A549 (cell line): ENCODE measurements at regions not wholly inside any gene's neighbourhood (a gene's known extent, or its start where the extent isn't known, plus 50 kb on each side); places are given as distances from the start of the nearest gene placed in this dataset.
"Not testable (repeated sequence)": the region's sequence is repeated elsewhere in the genome, so short reads cannot be mapped to it uniquely, and the experiment has no call there.

Experiments
- ATAC-seq, 2 experiments: fragments of 200-7000 bp in 1 of 2; fragments of >200 bp in 1 of 2; cut with Nextera tagmentation in 1 of 2; cut with Tn5 transposase in 1 of 2; 3 replicates each; pipeline versions ENCODE4 v1.8.0 to v1.9.1; 2018 to 2020; ENCODE audit warnings: mild to moderate bottlenecking in 1 of 2, moderate library complexity in 1 of 2
- CTCF ChIA-PET: fragments of 300-600 bp; sonication (Branson Sonifier 250); formaldehyde crosslinking; extraction: SDS; loops from one replicate; lab custom pipeline; 2021; ENCODE audit warnings: antibody characterized with exemption, inconsistent platforms; lab: Yijun Ruan, JAX
- POLR2A ChIA-PET: fragments of 350-600 bp; formaldehyde crosslinking; extraction: SDS; loops from one replicate; lab custom pipeline; 2021; ENCODE audit warnings: antibody characterized with exemption, inconsistent platforms; lab: Yijun Ruan, JAX
- DNase-seq, 2 experiments: peaks; one replicate each; pipeline versions ENCODE4 v3.0.0 to v3.0.0-alpha.2; 2011 to 2016; ENCODE audit warnings: low read depth in 1 of 2, low spot score in 1 of 2
- FAIRE-seq: peaks from 2 replicates; lab custom pipeline; 2011; peaks lifted over from hg19 to GRCh38; lab: Jason Lieb, UNC
- H3K27ac ChIP-seq, 2 experiments: fragments of >200 bp; sonication (Bioruptor Twin); formaldehyde crosslinking; 3 replicates each; pipeline ENCODE4 v1.5.1; 2016 to 2017
- H3K4me1 ChIP-seq: fragments of >200 bp; sonication (Bioruptor Twin); formaldehyde crosslinking; 3 replicates; pipeline ENCODE4 v1.6.1; 2016
- H3K4me2 ChIP-seq: fragments of >200 bp; sonication (Bioruptor Twin); formaldehyde crosslinking; 3 replicates; pipeline ENCODE4 v1.6.1; 2016
- H3K4me3 ChIP-seq: fragments of >200 bp; sonication (Bioruptor Twin); formaldehyde crosslinking; 3 replicates; pipeline ENCODE4 v1.5.1; 2016
- H3K9me3 ChIP-seq: fragments of >200 bp; sonication (Bioruptor Twin); formaldehyde crosslinking; 3 replicates; pipeline ENCODE4 v1.6.1; 2016
- E2F6 ChIP-seq: IDR thresholded peaks from 2 replicates; pipeline ENCODE4 v1.6.1; 2012; ENCODE audit warnings: low read depth, borderline replicate concordance
- EHF ChIP-seq: fragments of 250-450 bp; sonication (Bioruptor Pico); IDR thresholded peaks from 2 replicates; pipeline ENCODE4 v1.5.0; 2020; ENCODE audit warnings: mild to moderate bottlenecking
- ESRRA ChIP-seq: fragments of 150-350 bp; IDR thresholded peaks from 2 replicates; pipeline ENCODE4 v1.6.1; 2014; ENCODE audit warnings: mild to moderate bottlenecking, low read length, borderline replicate concordance
- FOSL2 ChIP-seq, 2 experiments: fragments of 450-650 bp in 1 of 2; fragments of >200 bp in 1 of 2; sonication (Bioruptor Twin) in 1 of 2; formaldehyde crosslinking; IDR thresholded peaks; 2 replicates each; pipeline versions ENCODE4 v1.5.0 to v1.6.1; 2016 to 2020; ENCODE audit warnings: mild to moderate bottlenecking in 1 of 2, moderate library complexity in 1 of 2
- HEYL ChIP-seq: fragments of 250-450 bp; sonication (Bioruptor Pico); IDR thresholded peaks from 2 replicates; pipeline ENCODE4 v1.8.0; 2021; ENCODE audit warnings: mild to moderate bottlenecking, moderate library complexity
- MYC ChIP-seq: IDR thresholded peaks from 2 replicates; pipeline ENCODE4 v1.6.1; 2012; ENCODE audit warnings: mild to moderate bottlenecking, inconsistent platforms, low read length, improper control_type of control experiment, borderline replicate concordance
- PHF8 ChIP-seq: fragments of 200-600 bp; sonication (generic); IDR thresholded peaks from 2 replicates; pipeline ENCODE4 v1.6.1; 2016; ENCODE audit warnings: low read depth, mild to moderate bottlenecking, antibody characterized with exemption, moderate library complexity, borderline replicate concordance
- RARB ChIP-seq: fragments of 250-450 bp; sonication (Bioruptor Pico); IDR thresholded peaks from 2 replicates; pipeline ENCODE4 v1.8.0; 2021; ENCODE audit warnings: mild to moderate bottlenecking, moderate library complexity
- REST ChIP-seq: fragments of 200-600 bp; sonication (generic); IDR thresholded peaks from 2 replicates; pipeline ENCODE4 v1.6.1; 2016; ENCODE audit warnings: antibody characterized with exemption, mild to moderate bottlenecking, moderate library complexity
- TFCP2L1 ChIP-seq: fragments of 250-450 bp; sonication (Bioruptor Pico); IDR thresholded peaks from 2 replicates; pipeline ENCODE4 v1.5.0; 2021; ENCODE audit warnings: mild to moderate bottlenecking
- ZFP36 ChIP-seq: fragments of 450-650 bp; IDR thresholded peaks from 2 replicates; pipeline ENCODE4 v1.6.1; 2014; ENCODE audit warnings: borderline replicate concordance; ENCODE audit not compliant: partially characterized antibody
- WGBS: methylation state at CpG from one replicate; pipeline ENCODE4 v1.1.6; 2017; ENCODE audit errors: missing lambda C conversion rate; 5-methylcytosine and 5-hydroxymethylcytosine counted together
- TF ChIP-seq, protein P1 (sequence below): fragments of >200 bp; sonication (Bioruptor Twin); formaldehyde crosslinking; IDR thresholded peaks from 2 replicates; pipeline ENCODE4 v1.6.1; 2016
- TF ChIP-seq, protein P2 (sequence below): fragments of >200 bp; sonication (Bioruptor Twin); formaldehyde crosslinking; IDR thresholded peaks from 3 replicates; pipeline ENCODE4 v1.5.1; 2016

DNA sequence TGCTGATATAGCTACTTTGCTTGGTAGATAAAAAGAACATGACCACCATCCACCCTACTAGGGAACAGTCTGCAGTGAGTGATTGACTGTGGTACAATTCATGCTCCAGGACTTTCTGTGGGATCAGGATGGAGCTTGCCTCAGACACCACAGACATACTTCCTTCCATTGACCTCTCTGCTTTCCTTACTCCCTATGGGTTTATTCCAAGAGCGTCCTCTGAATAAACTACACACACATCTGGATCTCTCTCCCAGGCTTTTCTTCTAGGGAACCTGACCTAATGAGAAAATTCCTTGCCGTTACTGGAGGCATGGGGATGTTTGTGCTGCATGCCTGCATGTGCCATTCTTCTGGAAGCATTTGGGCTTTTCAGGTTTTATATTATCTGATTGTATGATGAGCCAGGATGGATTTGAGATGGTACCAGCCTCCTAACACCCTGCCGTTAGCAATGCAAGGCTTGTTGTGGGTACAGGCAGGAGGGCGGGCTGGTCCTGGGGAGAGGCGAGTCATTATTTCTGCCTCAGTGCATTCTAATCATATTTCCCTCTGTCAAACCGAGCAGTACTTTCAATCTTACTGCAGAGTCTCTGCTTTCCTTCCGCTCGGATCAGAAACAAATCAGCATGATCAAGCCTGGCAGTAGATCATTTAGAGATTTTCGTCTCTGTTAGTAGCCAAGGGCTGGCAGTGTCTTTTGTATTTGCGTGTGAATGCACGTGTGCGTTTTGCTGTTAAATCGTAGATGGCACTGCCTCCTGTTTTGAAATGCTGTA is 279.2 kb downstream of the PDCD6IP start:
- POLR2A ChIA-PET: no interaction called here
- TF ChIP-seq, protein P1, sequence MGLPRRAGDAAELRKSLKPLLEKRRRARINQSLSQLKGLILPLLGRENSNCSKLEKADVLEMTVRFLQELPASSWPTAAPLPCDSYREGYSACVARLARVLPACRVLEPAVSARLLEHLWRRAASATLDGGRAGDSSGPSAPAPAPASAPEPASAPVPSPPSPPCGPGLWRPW: no peak
- no peak for TF ChIP-seq REST
- TF ChIP-seq E2F6: no peak
- TF ChIP-seq RARB (CRISPR knock-in tag): no peak
- TF ChIP-seq ZFP36: no peak
- TF ChIP-seq MYC: no peak
- TF ChIP-seq PHF8: no peak
- no peak for TF ChIP-seq TFCP2L1
- TF ChIP-seq EHF: no peak
- no peak for TF ChIP-seq ESRRA
- TF ChIP-seq, protein P2, sequence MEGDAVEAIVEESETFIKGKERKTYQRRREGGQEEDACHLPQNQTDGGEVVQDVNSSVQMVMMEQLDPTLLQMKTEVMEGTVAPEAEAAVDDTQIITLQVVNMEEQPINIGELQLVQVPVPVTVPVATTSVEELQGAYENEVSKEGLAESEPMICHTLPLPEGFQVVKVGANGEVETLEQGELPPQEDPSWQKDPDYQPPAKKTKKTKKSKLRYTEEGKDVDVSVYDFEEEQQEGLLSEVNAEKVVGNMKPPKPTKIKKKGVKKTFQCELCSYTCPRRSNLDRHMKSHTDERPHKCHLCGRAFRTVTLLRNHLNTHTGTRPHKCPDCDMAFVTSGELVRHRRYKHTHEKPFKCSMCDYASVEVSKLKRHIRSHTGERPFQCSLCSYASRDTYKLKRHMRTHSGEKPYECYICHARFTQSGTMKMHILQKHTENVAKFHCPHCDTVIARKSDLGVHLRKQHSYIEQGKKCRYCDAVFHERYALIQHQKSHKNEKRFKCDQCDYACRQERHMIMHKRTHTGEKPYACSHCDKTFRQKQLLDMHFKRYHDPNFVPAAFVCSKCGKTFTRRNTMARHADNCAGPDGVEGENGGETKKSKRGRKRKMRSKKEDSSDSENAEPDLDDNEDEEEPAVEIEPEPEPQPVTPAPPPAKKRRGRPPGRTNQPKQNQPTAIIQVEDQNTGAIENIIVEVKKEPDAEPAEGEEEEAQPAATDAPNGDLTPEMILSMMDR: no peak
- no peaks in the 10 kb centered on the region for H3K4me1 ChIP-seq
- no peak overlapping the region for H3K4me3 ChIP-seq
- no peak overlapping the region for H3K27ac ChIP-seq
- DNase-seq: no peak
- H3K4me2 ChIP-seq: no peak overlapping the region
- 77% methylated on average over 13 of the region's 13 CpGs for WGBS
- no peaks in the 10 kb centered on the region for H3K9me3 ChIP-seq
- CTCF ChIA-PET: interaction anchor here (1.4 kb wide), 1 partner anchor 23 kb away, joined by 3 read pairs; no protein-coding TSS in a partner anchor
- no peak for FAIRE-seq
- ATAC-seq: no peak

GRCh38 chr3:34078418-34078817 is 280.0 kb downstream of the PDCD6IP start:
- TF ChIP-seq PHF8: no peak
- TF ChIP-seq FOSL2 (IDR thresholded peaks at IDR 0.05): no peak
- TF ChIP-seq FOSL2 (CRISPR knock-in tag; IDR thresholded peaks at IDR 0.05): no peak
- no peak for TF ChIP-seq HEYL (CRISPR knock-in tag)
- no peak for TF ChIP-seq MYC
- Histone ChIP-seq H3K4me1 (no peaks in the 10 kb centered on the region), H3K27ac (no peak overlapping the region), H3K4me2 (no peak overlapping the region), H3K9me3 (no peaks in the 10 kb centered on the region), H3K4me3 (no peak overlapping the region)
- 38% methylated on average over 2 of the region's 2 CpGs for WGBS
- ChIA-PET CTCF (no interaction called here), POLR2A (no interaction called here)
- FAIRE-seq (no peak), DNase-seq (no peak), ATAC-seq (no peak)

GRCh38 chr3:34079849-34080248 is 281.4 kb downstream of the PDCD6IP start:
- H3K4me3 ChIP-seq, H3K4me2 ChIP-seq, DNase-seq, H3K27ac ChIP-seq, FAIRE-seq, POLR2A ChIA-PET, H3K9me3 ChIP-seq, H3K4me1 ChIP-seq, ATAC-seq: not testable (repeated sequence)
- 53% methylated on average over 3 of the region's 3 CpGs for WGBS
- CTCF ChIA-PET: interaction anchor here (0.6 kb wide), 1 partner anchor 604 kb away, joined by 3 read pairs; no protein-coding TSS in a partner anchor

DNA sequence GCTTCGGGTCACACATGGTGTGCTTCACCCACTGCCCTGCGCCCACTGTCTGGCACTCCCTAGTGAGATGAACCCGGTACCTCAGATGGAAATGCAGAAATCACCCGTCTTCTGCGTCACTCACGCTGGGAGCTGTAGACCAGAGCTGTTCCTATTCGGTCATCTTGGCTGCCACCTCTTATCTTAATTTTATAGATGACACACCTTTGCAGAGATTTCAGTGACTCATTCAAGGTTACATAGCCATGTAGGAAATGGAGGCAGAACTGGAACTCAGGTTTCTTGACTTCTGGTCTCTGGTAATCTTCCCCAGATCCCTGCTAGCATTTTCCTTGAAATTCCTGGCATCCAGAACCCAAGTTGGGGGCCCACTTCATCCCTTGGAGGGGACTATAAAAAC is 291.9 kb downstream of the PDCD6IP start:
- H3K9me3 ChIP-seq, POLR2A ChIA-PET, DNase-seq, ATAC-seq, CTCF ChIA-PET, H3K4me3 ChIP-seq, H3K27ac ChIP-seq, H3K4me2 ChIP-seq, FAIRE-seq, H3K4me1 ChIP-seq: not testable (repeated sequence)
- WGBS: 85% methylated on average over 7 of the region's 7 CpGs
